ENCODE measurements at regions not wholly inside any gene's neighbourhood (a gene's known extent, or its start where the extent isn't known, plus 50 kb on each side); places are given as distances from the start of the nearest gene placed in this dataset.

GRCh38 chr7:12518920-12519681, 51.4 kb upstream of the SCIN start:
- Histone ChIP-seq H3K9ac (ENCODE audit: low read depth, low read length) (no peak overlapping the region), H3K27ac (ENCODE audit: low read depth, low read length) (no peak overlapping the region), H3K27me3 (ENCODE audit: insufficient read depth, low read length) (no peaks in the 10 kb centered on the region), H3K4me3 (ENCODE audit: low read length) (no peak overlapping the region), H3K36me3 (ENCODE audit: insufficient read depth, low read length) (no peaks in the 10 kb centered on the region), H3K4me1 (ENCODE audit: insufficient read depth, low read length) (no peaks in the 10 kb centered on the region), H3K9me3 (ENCODE audit: insufficient read depth, low read depth, low read length) (no peaks in the 10 kb centered on the region; the same call in 1 of the 2 replicates)
- WGBS = 86% methylated on average over 2 of the region's 2 CpGs

DNA sequence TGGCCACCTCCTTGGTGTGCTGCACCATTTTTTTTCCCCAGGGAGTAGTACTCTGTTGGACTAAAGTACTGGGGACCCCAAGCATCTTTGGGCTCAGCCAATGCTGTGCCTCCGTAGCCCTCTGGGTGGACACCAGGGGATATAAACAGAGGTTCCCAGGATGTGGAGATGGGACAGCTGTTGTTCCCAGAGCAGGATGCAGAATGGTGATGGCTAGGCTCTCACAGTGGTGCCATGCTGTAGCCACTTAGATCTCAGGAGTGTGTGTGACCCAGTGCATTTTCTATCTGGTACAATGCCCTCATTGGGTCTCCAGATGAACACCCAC, 50.9 kb upstream of the SCIN start:
- Histone ChIP-seq H3K9ac (ENCODE audit: low read depth, low read length) (no peak overlapping the region), H3K4me1 (ENCODE audit: insufficient read depth, low read length) (no peaks in the 10 kb centered on the region), H3K27ac (ENCODE audit: low read depth, low read length) (no peak overlapping the region), H3K27me3 (ENCODE audit: insufficient read depth, low read length) (no peaks in the 10 kb centered on the region), H3K9me3 (ENCODE audit: insufficient read depth, low read depth, low read length) (no peaks in the 10 kb centered on the region; the same call in 1 of the 2 replicates), H3K4me3 (ENCODE audit: low read length) (no peak overlapping the region), H3K36me3 (ENCODE audit: insufficient read depth, low read length) (no peaks in the 10 kb centered on the region)
- WGBS = 45% methylated on average over 1 of the region's 1 CpG

All from HUES64 (cell line).